ENCODE measurements at regions not wholly inside any gene's neighbourhood (a gene's known extent, or its start where the extent isn't known, plus 50 kb on each side); places are given as distances from the start of the nearest gene placed in this dataset.

DNA sequence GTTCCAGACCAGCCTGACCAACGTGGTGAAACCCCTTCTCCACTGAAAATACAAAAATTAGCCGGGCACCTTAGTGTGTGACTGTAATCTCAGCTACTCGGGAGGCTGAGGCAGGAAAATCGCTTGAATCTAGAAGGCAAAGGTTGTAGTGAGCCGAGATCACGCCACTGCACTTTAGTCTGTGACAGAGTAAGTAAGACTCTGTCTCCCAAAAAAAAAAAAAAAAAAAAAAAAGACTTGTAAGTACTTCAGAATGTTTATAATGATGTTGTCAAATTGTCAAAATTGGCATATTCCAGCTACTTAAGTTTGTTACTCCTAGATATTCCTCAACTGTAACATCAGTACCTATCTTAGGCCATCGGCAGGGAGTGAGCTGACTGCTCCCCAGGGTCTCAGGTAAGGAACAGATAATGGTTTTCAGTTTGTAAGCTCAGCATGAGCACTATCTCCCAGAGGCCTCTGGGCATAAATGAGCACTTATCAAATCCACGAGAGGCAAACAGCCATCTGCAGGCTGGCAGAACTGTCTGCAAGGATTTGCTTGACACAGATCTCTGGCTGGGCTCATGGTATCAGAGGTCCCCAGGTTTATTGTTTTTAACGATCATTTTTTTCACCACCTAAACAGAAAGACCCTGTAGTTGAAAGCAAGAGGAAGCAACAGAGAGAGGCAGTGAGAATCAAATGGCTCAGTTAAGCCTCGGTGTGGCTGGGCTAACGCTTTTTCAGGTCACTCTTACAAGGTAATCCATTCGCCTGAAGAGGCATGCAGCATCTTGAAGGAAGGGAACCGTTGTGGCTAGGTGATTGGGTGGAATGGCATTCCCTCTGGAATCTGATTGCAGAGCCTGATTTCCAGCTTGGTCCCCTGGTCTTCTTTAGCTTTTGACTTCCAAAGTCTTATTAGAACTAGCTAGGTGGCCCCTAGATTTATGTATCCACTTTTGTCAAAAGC is 115.9 kb downstream of the LY86 start:
- DNase-seq (ENCODE audit: low spot score) = no peak

DNA sequence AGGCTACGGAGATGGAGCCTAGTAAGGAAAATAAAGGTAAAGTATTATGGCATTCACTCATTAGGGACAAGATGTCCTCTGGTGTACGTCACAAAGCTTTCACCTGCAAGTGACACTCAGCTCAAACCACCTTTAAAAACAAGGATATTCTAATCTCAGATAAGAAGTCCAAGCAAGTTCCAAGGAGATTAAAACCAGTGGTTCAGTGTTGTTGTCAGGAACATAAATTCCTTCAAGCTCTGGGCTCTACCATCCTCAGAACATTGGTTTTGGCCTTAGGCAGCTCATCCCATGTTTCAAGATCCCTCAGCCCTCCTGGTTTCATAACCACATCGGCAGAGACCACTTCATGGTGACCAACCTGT is 116.5 kb downstream of the LY86 start:
- DNase-seq (ENCODE audit: low spot score) = no peak

DNA sequence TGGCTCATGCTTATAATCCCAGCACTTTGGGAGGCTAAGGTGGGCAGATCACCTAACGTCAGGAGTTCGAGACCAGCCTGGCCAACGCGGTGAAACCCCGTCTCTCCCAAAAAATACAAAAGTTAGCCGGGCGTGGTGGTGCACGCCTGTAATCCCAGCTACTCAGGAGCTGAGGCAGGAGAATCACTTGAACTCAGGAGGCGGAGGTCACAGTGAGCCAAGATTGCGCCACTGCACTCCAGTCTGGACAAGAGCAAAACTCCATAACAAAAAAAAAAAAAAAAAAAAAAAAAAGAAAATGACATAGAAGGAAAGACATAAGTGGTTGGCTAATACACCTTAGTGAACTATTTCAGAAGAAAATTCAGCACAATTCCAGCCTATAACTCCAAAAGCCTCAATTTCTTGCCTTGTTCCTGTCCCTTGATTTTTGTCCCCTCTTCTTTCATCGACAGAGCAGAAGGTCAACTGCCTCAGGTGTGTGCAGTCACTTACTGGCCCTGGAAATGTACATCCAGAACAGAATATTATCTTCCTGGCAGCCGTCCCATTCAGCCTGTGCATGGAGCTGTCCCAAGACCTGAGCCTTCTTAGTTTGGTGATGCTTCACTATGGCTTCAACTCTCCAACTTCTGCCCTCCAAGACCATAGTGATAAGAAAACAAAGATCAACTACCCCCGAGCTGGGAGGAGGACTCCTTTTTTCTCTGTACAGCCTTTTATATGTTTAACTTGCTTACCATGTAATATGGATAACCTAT is 117.6 kb downstream of the LY86 start:
- no peak for DNase-seq (ENCODE audit: low spot score)

DNA sequence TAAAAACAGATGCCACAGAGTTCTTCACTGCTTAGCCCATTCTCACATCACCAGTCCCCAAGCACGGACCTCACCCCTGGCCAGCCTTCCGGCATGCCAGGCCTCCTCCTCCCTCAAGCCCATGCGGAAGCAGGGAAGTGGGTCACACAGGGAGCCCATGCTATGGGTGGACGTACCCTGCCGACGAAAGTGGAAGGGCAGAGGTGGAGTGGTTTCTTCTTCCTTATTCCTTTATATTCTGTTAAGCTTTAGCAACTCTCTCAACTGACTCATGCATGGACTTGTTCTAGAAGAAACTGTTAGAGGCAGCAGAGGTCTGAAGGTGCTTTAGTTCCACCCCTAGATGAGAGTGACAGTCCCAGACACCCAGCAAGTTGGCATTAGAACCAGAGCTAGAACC is 118.6 kb downstream of the LY86 start:
- DNase-seq (ENCODE audit: low spot score) = no peak

DNA sequence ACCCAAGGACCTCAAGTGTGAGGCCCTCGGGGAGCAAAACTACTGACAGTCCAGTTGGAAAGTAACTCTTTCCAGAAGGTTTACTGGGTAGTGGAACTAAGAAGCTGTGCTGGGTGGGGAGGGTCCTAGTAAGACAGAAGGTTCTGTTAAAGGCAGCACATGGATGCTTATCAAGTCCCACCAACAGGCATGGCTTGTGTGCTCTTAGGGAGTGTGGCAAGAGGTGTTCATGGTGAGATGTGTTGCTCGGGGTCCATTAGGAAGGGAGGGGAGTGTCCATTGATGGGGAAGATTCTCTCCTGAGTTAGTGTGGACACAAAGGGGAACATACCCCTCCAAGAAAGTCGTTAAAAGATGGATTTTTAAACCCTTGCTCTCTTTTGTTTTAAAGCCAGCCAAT is 120.6 kb downstream of the LY86 start:
- DNase-seq (ENCODE audit: low spot score) = no peak

DNA sequence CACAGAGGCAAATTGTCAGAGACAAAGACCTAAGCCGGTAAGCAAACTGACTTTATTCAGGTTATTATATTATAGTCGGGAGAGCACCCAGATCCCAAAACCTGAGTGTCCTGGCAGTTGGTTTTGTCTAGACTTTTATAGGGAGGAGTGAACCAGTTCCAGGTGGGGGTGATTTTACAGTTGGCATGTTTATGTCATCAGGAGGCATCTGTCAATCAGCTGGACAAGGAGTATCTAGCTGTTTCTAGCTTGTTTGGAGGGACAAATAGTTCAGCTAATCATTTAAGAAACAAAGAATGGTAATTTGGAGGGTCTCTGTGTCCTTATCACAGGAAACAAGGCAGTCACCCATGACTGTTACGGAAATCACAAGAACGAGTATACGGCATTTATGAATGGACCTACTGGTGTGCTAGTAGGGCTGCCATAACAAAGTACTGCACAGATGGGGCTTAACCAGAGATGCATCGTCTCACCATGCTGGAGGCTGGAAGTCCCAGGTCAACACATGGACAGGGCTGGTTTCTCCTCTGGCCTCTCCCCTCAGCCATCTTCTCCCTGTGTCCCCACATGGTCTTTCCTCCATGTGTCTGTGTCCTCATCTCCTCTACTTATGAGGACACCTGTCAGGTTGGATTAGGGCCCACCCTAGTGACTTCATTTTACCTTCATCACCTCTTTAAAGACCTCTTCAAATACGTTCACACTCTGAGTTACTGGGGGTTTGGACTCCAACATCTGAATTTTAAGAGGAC is 122.7 kb downstream of the LY86 start:
- DNase-seq (ENCODE audit: low spot score) = no peak

DNA sequence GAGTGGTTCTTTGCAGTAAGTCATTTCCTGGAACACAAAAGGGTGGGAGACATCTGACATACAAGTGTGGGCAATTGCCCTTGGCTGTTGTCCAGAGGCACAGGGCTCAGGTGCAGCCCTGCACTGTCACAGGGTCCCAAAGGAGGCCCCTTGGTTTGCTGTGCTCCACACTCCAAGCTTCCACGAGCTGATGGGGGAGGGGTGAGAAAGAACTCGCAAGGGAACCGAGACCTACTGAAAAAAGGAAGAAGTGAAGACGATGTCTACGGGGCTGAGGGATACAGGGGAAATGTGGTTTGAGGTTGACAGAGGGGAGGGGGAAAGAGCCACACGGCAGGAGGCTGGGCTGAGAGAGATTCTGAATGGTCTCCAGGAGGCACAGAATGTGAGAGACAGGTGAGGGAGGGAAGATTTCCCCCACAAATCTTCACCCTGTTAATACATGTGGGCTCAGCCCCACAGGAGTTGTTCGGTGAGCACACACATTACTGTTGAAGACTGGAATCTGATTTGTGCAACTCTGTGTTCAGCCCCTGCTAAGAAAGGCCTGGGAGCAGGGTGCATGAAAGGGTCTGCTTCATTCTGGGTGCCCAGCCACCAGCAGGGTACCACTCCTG is 123.4 kb downstream of the LY86 start:
- no peak for DNase-seq (ENCODE audit: low spot score)

DNA sequence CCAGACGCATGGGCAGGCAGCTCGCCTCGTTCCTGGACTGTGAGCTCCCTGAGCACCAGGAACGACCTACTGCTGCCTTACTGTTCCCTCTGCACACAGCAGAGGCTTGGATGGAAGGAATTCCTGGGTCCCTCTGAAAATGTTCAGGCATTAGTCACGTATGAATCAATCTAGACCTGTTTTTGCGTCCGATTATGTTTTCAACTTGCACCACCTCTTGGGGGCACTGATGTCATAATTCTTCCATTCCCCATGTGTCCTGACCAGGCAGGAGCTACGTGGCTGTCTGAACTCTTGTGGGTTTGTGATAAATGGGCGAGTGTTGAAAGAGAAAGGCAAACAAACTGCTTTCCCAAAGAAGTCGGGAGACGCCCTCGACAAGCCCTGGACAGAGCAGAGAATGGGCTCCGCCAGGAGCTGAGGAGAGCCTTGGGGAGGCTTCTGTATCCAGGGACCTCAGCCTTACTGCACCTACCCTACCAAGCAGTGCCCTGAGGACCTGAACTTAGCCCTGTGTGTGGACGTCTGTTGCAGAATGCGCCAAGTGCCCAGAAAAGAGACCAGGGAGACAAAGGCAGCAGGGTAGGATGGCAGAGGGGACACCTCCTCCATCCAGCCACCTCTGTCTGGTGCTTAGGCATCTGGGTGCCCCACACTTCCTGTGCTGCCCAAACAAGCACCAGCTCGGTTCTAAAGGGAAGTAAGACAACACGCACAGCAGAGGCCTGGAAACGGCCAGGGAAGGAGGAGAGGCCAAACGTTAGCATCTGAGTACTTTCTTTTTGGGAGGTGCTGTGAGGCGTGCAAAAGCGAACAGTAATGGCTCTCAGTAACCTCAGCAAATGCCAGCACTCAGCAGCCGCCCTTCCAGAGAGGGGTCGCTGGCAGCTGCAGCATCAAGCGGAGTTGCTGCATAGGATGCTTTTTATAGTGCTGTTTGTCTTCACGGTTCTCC is 124.2 kb downstream of the LY86 start:
- DNase-seq (ENCODE audit: low spot score) = no peak

DNA sequence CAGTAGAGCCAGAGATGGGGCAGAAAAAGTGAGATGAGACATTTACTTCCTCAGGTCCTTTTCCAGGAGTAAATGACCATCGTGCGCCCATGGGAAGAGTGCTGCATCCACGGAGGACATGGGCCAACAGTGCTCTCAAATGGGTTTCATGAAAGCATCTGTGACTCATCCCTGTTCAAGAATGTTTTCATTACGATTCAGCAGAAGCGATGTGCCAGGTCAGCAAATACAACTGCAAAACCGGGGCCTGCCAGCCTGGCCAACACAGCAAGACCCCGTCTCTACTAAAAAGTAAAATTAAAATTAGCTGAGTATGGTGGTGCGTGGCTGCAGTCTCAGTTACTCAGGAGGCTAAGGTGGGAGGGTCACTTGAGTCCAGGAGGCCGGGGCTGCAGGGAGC is 125.1 kb downstream of the LY86 start:
- no peak for DNase-seq (ENCODE audit: low spot score)

DNA sequence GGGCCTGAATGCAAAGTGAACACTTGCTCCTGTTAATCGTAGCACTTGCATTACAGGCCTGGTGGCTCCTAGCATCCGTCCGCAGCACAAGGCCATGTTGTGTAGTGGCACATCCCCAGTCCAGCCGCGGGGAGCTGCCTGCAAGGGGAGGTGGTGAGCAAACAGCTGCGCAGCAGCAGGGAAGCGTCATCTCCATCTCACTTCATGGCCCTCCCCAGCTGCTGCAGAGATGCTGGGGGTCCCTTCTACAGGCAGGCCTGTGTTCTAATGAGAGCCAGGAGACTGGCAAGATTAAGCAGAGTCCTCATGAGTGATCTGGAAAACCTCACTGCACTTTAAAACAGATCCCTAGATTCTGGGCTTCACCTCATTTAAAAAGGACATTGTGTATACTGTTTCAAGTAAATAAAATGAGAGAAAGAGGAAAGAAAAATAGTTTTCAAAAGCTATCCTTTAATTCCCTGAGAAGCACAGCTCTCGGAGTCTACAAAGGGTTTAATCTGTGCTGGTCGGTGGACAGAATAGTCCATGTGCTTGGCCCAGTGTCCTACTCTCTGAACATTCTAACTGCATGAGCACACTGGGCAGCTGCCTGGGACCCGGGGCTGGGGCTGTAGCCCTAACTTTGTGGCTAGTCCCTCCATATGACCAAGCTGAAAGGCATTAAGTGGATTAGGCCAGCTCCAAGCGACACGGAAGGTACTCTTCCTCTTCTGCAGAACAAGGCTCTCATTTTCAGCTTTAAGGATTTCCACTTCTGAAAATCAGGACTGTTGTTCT is 125.8 kb downstream of the LY86 start:
- DNase-seq (ENCODE audit: low spot score) = no peak

DNA sequence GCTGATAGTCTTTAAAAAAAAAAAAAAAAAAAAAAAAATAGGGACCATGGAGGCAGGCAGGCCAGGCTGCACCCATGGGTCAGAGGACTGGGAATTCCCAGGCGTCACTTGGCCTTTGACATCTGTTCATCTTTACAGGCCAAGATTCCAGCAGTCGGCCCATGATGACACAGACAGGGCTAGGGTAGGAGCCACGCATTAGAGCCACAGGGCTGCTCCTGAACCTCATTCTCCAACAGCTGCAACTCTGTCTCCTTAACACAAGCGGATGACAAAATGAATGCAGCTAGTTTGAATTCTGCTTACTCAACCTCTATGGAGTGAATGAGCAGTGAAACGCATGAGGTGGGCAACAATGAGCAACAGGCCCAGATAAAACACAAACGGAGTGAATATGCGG is 126.4 kb downstream of the LY86 start:
- DNase-seq (ENCODE audit: low spot score) = no peak

DNA sequence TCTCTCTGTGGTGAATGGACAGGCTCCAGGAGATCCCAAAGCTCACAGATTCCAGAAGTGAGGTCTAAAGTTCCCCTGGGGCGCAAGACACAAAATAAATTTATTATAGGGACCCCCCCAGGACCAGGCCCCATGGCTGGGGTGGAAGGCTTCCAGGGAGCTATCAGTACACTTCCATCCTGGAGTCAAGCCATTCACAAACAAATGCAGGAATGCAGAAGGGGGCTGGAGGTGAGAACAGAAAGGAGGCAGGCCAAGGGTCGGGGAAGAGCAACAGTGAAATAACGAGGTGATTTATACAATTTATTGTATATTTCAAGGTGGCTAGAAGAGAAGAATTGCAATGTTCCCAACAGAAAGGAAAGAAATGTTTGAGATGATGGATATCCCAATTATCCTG is 126.9 kb downstream of the LY86 start:
- DNase-seq (ENCODE audit: low spot score) = no peak

DNA sequence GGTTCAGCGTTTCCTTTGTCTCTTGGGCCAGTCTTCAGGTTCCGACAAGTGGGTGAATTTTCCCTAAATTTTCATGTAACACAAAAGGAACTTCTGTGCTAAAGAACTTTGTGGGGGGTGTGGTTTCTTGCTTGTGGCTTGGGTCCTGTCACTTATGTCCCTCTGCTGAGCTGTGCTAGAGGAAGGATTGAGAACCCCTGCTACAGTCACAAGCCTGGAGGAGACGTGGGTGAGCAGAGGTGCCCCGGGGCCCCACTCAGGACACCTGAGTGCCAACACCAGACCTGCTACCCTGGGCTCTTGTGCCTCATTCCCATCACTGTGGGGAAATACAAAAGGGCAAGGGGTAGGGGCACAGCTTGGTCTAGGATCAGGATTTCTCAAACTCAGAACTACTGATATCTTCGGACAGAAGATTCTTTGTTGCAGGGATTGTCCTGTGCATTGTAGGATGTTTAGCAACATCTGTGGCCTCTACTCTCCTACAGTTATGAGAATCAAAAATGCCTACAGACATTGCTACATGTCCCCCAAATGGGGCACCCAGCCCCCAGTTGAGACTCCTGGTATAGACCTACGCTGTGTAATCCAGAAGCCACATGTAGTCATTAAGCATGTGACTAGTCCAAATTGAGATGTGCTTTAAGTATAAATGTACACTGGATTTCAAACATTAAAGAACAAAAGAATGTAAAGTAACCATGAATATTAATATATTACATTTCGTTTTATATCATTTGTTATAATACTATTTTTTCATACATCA is 128.7 kb downstream of the LY86 start:
- no peak for DNase-seq (ENCODE audit: low spot score)

DNA sequence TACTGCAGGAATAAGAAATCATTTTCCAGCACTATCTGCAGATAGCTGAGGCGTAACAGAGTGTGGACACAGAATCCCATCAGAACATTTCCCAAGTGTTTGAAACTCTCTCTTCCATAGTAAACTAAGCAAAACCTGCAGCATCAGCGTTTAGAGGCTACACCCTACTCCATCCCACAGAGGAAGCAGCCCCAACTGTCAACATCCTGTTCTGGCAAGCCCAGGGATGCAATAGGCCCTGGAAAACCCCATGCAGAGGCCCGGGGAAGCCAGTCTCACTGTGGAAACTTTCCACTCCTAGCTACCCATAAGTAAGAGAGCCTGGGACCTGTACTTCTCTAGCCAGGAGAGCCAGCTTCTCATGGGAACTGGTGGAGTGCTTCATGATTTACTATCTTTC is 129.4 kb downstream of the LY86 start:
- DNase-seq (ENCODE audit: low spot score) = no peak

DNA sequence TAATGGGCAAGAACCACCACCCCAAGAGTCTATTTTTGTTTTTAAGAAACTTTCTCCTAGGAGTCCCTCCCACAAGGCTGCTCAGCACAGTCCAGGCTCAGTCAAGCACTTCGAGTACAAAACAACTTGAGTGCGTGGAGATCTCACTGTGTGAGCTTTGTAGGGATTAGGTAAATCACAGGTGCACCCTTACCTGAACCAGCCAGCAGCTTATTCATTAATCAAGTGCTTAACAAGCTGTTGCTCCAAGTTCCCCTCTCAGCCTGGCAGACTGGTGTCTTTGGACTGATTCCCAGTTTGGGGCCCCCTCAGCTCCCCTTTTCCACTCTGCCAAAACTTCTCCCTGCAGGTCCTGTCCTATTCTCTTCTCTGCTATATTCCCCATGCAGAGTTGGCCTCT is 133.1 kb downstream of the LY86 start:
- DNase-seq (ENCODE audit: low spot score) = no peak

DNA sequence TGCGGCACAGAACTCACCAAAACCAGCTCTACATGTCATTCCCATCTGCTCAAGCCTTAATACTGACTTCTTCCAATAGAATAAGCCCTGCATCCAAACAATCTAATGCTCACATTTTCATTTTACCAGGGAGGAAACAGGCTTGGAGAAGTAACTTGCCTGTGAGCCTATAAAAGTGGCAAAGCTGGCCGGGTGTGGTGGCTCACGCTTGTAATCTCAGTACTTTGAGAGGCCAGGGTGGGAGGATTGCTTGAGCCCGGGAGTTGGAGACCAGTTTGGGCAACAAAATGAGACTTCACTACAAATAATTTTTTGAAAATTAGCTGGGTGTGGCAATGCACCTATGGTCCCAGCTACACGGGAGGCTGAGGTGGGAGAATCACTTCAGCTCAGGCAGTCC is 133.7 kb downstream of the LY86 start:
- no peak for DNase-seq (ENCODE audit: low spot score)

DNA sequence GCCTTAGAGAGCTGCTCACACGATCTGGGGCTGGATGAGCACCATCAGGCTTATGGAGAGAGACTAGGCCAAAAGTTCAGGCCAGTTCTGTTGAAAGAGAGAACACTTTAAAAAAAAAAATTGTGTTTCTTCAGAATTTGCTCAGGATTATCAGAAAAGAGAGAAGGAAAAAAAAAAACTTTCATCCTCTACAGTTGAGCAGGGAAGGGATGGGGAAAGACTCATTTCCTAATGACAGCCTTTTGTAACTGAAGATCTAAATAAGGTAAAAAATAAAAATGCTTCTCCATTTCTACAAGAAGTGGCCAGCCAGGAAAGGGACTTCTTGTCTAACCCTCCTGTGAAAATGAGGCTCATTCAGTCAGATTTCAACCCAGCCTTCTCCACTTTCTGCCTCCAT is 134.8 kb downstream of the LY86 start:
- no peak for DNase-seq (ENCODE audit: low spot score)

DNA sequence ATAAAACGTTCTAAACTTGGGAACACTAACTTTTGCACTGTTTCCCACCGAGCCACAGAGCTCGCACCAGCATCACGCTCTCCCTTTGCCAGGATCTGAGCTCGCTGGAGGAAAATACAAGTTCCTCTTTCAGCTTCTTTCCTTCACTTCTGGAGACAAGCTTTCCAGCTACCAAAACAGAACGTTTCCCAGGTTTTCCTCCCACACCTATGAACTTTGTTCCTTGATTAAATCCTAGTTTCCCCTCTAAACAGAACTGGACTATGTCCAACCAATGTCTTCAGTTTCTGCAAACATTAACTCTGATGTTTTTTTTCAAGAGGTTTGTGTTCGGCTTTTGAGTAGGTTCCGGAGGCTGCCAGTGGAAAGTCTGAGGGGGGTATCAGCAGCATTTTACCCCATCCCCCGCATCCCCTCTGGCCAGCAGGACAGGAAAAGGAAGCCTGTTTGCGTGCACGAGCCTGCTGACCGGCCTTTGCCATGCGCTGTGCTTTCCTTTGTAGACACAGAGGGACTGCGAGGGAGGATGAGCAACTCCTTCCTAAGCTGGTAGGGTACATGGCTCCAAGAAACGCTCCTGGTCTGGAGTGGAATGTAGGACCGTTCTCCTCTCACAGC is 135.5 kb downstream of the LY86 start:
- no peak for DNase-seq (ENCODE audit: low spot score)
